BLaER1 (cell line): ENCODE measurements at regions not wholly inside any gene's neighbourhood (a gene's known extent, or its start where the extent isn't known, plus 50 kb on each side); places are given as distances from the start of the nearest gene placed in this dataset.

Experiments
- H3K27ac ChIP-seq: shearing (Covaris generic); formaldehyde crosslinking; 2 replicates; pipeline ENCODE4 v1.8.1; 2022
- H3K27me3 ChIP-seq: shearing (Covaris generic); formaldehyde crosslinking; 2 replicates; pipeline ENCODE4 v1.8.1; 2022
- H3K36me3 ChIP-seq: shearing (Covaris generic); formaldehyde crosslinking; 2 replicates; pipeline ENCODE4 v1.8.1; 2022
- H3K4me1 ChIP-seq: shearing (Covaris generic); formaldehyde crosslinking; 2 replicates; pipeline ENCODE4 v1.8.1; 2022
- H3K4me2 ChIP-seq: shearing (Covaris generic); formaldehyde crosslinking; 2 replicates; pipeline ENCODE4 v1.8.1; 2022
- H3K4me3 ChIP-seq: shearing (Covaris generic); formaldehyde crosslinking; 2 replicates; pipeline ENCODE4 v1.8.1; 2022
- H3K9ac ChIP-seq: shearing (Covaris generic); formaldehyde crosslinking; 2 replicates; pipeline ENCODE4 v1.8.1; 2022
- H3K9me3 ChIP-seq: shearing (Covaris generic); formaldehyde crosslinking; 2 replicates; pipeline ENCODE4 v1.8.1; 2022
- H4K20me1 ChIP-seq: shearing (Covaris generic); formaldehyde crosslinking; 2 replicates; pipeline ENCODE4 v1.8.1; 2022
- Cebpa-rat ChIP-seq: shearing (Covaris generic); IDR thresholded peaks from 2 replicates; pipeline ENCODE4 v1.8.1; 2022

DNA sequence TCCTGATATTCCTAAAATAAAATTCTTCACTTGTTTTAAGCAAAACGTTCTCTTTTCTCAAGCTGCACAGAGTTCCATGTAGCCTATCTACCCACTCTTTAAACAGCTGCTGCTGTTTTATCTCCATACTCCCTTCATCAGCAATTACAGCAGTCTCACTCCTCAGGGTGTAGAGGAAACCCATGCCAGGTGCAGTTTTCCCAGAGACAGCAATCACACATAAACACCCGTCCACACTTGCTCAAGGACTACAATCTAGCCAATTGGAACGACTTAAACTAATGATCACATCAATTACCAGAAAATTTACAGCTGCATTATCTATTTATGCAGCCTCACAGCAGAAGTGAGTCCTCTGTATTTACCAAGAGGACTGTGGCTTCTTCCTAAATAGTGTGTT lies 141.7 kb downstream of the HTR1A start:
- Histone ChIP-seq H3K36me3 (no peaks in the 10 kb centered on the region), H3K4me2 (no peak overlapping the region), H3K27me3 (no peaks in the 10 kb centered on the region), H4K20me1 (no peaks in the 10 kb centered on the region), H3K4me3 (no peak overlapping the region), H3K9me3 (peaks cover 2% of the 10 kb centered on the region; the same call in 1 of the 2 replicates), H3K27ac (no peak overlapping the region), H3K4me1 (no peaks in the 10 kb centered on the region), H3K9ac (no peak overlapping the region)
- no peak for TF ChIP-seq Cebpa-rat

DNA sequence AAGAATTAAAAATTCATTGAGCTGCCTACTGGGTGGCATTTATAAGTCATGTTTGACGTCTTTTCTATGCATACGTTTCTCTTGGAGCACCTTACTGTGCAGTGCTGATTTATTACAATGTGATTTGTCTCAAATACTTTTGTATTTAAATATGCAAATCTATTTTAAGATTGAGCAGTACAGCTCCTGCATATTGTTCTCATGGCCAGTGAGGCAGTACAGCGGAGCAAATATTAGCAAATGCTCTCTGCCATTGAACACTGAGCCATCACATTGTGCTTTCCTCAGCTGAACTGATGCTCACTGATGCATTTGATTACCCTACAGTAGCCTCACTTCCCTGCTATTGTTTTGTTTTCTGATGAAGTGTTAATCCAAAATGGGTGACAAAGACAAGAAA lies 149.6 kb downstream of the HTR1A start:
- TF ChIP-seq Cebpa-rat = no peak
- Histone ChIP-seq H4K20me1 (no peaks in the 10 kb centered on the region), H3K4me1 (no peaks in the 10 kb centered on the region), H3K9me3 (peaks cover 13% of the 10 kb centered on the region), H3K4me3 (no peak overlapping the region), H3K27ac (no peak overlapping the region), H3K4me2 (no peak overlapping the region), H3K9ac (no peak overlapping the region), H3K36me3 (no peaks in the 10 kb centered on the region), H3K27me3 (no peaks in the 10 kb centered on the region)

DNA sequence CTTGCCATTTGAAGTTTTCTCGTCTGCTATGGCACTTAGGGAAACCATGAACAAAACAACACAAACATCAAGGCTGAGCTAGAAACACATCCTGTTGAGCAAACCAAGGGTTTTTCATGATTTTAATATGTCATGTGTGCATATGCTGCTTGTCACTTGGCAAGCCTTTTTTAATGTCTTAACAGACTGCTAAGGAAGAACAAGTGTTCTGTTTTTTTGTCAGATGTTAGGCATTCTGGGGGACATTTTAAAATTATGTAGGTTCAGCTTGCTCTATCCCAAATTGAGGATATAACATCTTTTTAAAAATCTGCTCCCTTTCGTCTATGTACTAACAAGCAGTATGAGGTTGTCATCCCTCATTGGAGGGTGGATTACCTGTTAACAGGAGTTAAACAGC lies 150.3 kb downstream of the HTR1A start:
- Histone ChIP-seq H3K4me1 (no peaks in the 10 kb centered on the region), H3K4me3 (no peak overlapping the region), H3K4me2 (no peak overlapping the region), H3K9me3 (peaks cover 13% of the 10 kb centered on the region), H3K36me3 (no peaks in the 10 kb centered on the region), H4K20me1 (no peaks in the 10 kb centered on the region), H3K27ac (no peak overlapping the region), H3K9ac (no peak overlapping the region), H3K27me3 (no peaks in the 10 kb centered on the region)
- TF ChIP-seq Cebpa-rat = no peak

DNA sequence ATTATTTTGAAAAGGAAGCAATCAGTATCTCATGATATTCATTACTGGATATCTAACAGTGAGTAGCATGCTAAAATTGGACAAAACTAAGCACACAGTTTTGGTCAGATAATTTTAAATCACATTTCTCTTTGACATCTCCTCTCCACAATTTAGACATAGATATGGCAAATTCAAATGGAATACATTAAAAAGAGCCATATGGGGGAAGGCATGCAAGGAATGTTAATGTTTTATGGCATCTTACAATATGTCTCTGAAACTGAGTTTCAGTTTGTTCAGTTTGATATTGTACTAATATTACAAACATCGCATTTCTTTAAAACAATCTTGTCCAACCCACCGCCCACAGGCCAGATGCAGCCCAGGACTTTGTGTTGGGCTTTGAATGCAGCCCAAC lies 151.0 kb downstream of the HTR1A start:
- Histone ChIP-seq H3K9ac (no peak overlapping the region), H3K9me3 (peaks cover 13% of the 10 kb centered on the region), H3K27me3 (no peaks in the 10 kb centered on the region), H4K20me1 (no peaks in the 10 kb centered on the region), H3K4me3 (no peak overlapping the region), H3K27ac (no peak overlapping the region), H3K4me1 (no peaks in the 10 kb centered on the region), H3K4me2 (no peak overlapping the region), H3K36me3 (no peaks in the 10 kb centered on the region)
- no peak for TF ChIP-seq Cebpa-rat

DNA sequence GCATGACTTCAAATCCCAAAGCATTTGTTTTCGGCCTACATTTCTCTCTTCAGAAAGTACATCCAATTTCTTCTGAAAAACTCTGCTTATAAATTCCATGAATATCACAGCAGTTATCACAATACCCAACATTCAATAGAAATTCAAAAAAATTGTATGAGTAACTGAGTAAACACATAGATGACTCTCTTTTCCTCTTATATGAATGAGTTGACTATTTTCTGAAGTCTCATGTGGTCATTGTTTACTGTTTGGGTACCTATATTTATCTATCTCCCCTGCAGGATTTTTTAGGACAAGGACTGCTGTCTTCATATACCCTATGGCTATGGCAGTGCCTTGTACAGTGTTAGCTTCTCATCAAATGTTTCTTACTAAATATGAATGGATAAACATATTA lies 157.1 kb downstream of the HTR1A start:
- Histone ChIP-seq H3K36me3 (no peaks in the 10 kb centered on the region), H4K20me1 (no peaks in the 10 kb centered on the region), H3K9ac (no peak overlapping the region), H3K4me3 (no peak overlapping the region), H3K27ac (no peak overlapping the region), H3K4me2 (no peak overlapping the region), H3K9me3 (no peaks in the 10 kb centered on the region), H3K4me1 (no peaks in the 10 kb centered on the region), H3K27me3 (no peaks in the 10 kb centered on the region)
- TF ChIP-seq Cebpa-rat = no peak

DNA sequence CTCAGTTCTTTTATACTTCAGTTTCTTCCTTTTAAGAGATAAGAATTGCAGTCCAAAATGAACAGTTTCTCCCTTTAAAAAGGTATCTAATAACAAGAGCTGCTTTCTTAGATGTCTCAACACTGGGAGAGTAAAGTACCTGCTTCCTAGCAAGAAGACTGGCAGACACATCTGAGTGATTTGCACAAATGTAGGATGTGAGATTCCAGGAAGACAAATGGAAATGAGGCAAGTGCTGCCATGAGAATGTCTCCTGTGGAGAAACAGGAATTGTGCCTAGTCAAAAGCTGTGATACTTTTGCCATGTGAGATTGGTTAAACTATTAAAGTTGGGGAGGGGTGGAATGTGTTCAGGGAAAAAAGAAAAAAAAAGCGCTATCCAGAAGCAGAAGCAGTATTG lies 159.1 kb downstream of the HTR1A start:
- TF ChIP-seq Cebpa-rat = no peak
- Histone ChIP-seq H4K20me1 (no peaks in the 10 kb centered on the region), H3K4me2 (no peak overlapping the region), H3K4me3 (no peak overlapping the region), H3K36me3 (no peaks in the 10 kb centered on the region), H3K9me3 (no peaks in the 10 kb centered on the region), H3K27ac (no peak overlapping the region), H3K4me1 (no peaks in the 10 kb centered on the region), H3K27me3 (no peaks in the 10 kb centered on the region), H3K9ac (no peak overlapping the region)

DNA sequence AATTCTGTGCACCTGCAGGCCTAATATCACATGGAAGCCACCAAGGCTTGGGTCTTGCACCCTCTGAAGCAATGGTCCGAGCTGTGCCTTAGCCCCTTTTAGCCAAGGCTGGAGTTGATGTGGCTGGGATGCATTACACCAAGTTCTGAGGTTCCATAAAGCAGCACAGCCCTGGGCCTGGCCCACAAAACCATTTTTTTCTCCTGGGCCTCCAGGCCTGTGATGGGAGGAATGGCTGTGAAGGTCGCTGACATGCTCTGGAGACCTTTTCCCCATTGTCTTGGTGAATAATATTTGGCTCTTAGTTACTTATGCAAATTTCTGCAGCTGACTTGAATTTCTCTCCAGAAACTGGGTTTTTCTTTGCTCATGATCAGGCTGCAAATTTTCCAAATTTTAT lies 167.3 kb downstream of the HTR1A start:
- Histone ChIP-seq H4K20me1 (no peaks in the 10 kb centered on the region), H3K27ac (no peak overlapping the region), H3K4me1 (no peaks in the 10 kb centered on the region), H3K4me3 (no peak overlapping the region), H3K36me3 (no peaks in the 10 kb centered on the region), H3K9ac (no peak overlapping the region), H3K9me3 (peaks cover 26% of the 10 kb centered on the region), H3K4me2 (no peak overlapping the region), H3K27me3 (no peaks in the 10 kb centered on the region)
- no peak for TF ChIP-seq Cebpa-rat

DNA sequence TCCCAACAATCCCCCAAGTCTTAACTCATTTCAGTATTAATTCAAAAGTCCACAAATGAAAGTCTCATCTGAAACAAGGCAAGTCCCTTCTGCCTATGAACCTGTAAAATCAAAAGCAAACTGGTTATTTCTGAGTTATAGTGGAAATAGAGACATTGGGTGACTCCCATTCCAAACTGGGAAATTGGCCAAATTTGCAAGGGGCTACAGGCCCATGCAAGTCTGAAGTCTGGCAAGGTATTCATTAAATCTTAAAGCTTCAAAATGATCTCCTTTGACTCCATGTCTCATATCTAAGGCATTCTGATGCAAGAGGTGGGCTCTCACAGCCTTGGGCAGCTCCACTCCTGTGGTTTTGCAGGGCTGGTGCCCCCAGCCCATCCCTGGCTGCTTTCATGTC lies 167.9 kb downstream of the HTR1A start:
- Histone ChIP-seq H3K27me3 (no peaks in the 10 kb centered on the region), H3K4me3 (no peak overlapping the region)

DNA sequence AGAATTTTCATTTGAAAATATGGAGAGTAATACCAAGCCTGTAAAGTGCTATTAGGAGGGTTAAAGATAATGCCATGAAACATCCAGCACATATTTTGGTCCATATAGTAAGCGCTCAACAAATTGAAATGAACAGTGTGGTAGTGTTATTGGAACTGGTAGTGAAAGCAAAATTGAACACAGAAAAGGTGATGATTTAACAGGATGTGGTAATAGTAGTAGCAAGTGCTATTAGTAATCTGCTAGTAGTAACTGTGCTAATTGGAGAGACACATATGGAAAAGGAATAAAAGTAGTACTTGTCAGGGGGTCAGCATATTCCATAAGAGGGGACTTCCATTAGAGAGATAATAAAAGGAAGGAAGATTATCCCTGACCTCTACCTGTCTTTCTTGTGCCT lies 187.3 kb downstream of the HTR1A start:
- no peaks in the 10 kb centered on the region for H3K9me3 ChIP-seq

More for the DNA sequence above, 167.9 kb downstream of the HTR1A start:
- TF ChIP-seq Cebpa-rat = no peak
- Histone ChIP-seq H4K20me1 (no peaks in the 10 kb centered on the region), H3K4me2 (no peak overlapping the region), H3K4me1 (no peaks in the 10 kb centered on the region), H3K27ac (no peak overlapping the region), H3K9ac (no peak overlapping the region), H3K9me3 (peaks cover 26% of the 10 kb centered on the region), H3K36me3 (no peaks in the 10 kb centered on the region)

DNA sequence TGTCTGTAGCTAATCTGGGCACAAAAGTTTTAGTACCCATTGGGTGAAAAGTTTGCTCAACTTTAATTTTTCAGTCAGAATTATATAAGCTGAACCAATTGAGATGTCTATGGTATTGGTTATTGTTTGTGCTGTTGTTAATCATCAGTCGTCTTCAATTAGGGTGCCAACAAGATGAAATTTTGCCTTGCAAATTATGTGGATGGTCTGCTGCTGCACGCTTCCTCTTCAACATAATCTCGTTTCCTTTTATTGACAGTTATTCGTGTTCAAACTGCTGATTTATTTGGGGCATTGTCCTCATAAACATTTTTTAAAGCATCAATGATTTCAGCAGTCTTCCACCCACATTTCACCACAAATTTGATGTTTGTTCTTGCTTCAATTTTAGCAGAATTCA lies 194.0 kb downstream of the HTR1A start:
- TF ChIP-seq Cebpa-rat = no peak
- no peak overlapping the region for H3K9ac ChIP-seq
- no peak overlapping the region for H3K27ac ChIP-seq
- no peak overlapping the region for H3K4me3 ChIP-seq
- H3K4me1 ChIP-seq = no peaks in the 10 kb centered on the region
- H3K36me3 ChIP-seq = no peaks in the 10 kb centered on the region
- H3K9me3 ChIP-seq = no peaks in the 10 kb centered on the region
- no peak overlapping the region for H3K4me2 ChIP-seq
- H4K20me1 ChIP-seq = no peaks in the 10 kb centered on the region
- H3K27me3 ChIP-seq = no peaks in the 10 kb centered on the region

More for the DNA sequence above, 187.3 kb downstream of the HTR1A start:
- Histone ChIP-seq H3K36me3 (no peaks in the 10 kb centered on the region), H3K4me2 (no peak overlapping the region), H3K27ac (no peak overlapping the region), H3K4me3 (no peak overlapping the region), H4K20me1 (no peaks in the 10 kb centered on the region), H3K9ac (no peak overlapping the region), H3K27me3 (no peaks in the 10 kb centered on the region), H3K4me1 (no peaks in the 10 kb centered on the region)
- TF ChIP-seq Cebpa-rat = no peak

DNA sequence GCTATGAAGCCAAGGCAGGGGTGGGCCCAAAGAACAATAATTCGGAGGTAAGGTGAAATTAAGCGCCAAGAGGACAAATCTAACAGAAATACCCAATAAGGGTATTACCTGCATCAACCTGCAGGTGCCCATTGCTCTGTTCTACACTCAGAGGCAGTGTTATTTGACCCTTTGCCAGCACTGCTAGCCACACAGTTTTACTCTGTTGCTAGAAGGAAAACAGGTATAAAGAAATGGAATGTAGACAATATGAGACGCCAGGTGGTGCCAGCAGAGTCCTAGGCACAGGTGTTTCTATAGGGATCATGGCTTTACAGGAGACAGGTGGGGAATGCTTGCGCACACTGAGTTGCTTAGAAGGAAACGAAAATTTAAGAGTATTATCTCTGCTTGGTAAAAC lies 201.3 kb downstream of the HTR1A start:
- Histone ChIP-seq H3K27me3 (no peaks in the 10 kb centered on the region), H3K4me1 (no peaks in the 10 kb centered on the region), H3K9me3 (no peaks in the 10 kb centered on the region), H3K36me3 (no peaks in the 10 kb centered on the region), H3K4me2 (no peak overlapping the region), H3K27ac (no peak overlapping the region), H3K9ac (no peak overlapping the region), H4K20me1 (no peaks in the 10 kb centered on the region), H3K4me3 (no peak overlapping the region)
- TF ChIP-seq Cebpa-rat = no peak
